HG02678 (cell line): ENCODE measurements at regions not wholly inside any gene's neighbourhood (a gene's known extent, or its start where the extent isn't known, plus 50 kb on each side); places are given as distances from the start of the nearest gene placed in this dataset.
"Not testable (repeated sequence)": the region's sequence is repeated elsewhere in the genome, so short reads cannot be mapped to it uniquely, and the experiment has no call there.

Source experiments
- ATAC-seq: cut with Tn5 transposase; IDR thresholded peaks from one replicate; pipeline ENCODE4 v1.9.1; 2021; ENCODE audit warnings: mild to moderate bottlenecking, moderate library complexity; ENCODE audit not compliant: unreplicated experiment

GRCh38 chr3:22373182-22373581 is 622.2 kb upstream of the ZNF385D start:
- ATAC-seq = no peak

GRCh38 chr3:22373827-22374226 is 622.8 kb upstream of the ZNF385D start:
- ATAC-seq = no peak

DNA sequence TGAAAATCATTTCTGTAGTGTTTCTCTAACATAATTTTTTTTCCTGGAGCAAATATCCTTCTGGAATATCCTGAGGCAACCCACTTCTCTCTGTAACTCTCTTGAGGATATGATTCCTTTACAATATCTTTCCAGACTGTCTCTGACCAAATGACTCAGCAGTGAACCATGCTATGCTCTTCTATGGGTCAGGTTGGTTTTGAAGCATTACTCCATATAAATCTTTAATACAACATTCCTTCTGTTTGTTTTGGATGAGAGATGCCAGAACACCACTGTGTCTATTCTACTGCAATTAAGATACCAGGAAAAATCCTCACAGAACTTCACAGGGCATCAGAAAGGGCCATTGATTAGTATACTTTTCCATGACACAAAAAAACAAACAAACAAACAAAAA is 626.4 kb upstream of the ZNF385D start:
- no peak for ATAC-seq

- ATAC-seq = no peak
Observed at GRCh38 chr3:22378869-22379268, 627.9 kb upstream of the ZNF385D start.

DNA sequence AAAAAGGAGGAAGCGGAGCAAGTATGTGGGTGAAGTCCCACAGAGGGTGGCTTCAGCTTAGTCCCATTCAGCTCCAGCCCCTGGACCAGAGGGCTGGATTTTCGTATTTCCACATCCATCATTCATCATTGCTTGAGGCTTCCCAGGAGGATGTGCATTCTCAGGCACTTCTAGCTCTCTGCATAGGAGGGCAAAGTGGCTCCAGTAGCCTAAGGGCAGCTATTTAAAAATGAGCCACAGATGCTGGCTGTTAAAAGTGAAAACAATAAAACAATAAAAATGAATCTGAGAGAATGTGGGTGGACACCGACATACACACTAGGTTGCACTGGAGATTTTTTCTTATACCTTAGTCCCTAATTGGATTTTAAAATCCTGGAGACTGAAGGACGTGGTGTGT is 629.2 kb upstream of the ZNF385D start:
- ATAC-seq = no peak

DNA sequence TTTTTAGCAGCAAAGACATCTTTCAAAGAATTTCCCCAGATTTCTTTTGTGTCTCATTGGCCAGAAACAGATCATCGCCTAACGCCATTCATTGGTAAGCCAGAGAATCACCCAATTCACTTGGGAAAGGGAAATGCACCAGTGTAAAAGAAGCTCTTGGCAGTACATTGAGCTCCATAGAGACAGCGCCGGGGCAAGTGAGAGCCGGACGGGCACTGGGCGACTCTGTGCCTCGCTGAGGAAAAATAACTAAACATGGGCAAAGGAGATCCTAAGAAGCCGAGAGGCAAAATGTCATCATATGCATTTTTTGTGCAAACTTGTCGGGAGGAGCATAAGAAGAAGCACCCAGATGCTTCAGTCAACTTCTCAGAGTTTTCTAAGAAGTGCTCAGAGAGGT is 630.6 kb upstream of the ZNF385D start:
- not testable (repeated sequence) for ATAC-seq

- ATAC-seq = no peak
Observed at GRCh38 chr3:22383285-22383684, 632.3 kb upstream of the ZNF385D start.

DNA sequence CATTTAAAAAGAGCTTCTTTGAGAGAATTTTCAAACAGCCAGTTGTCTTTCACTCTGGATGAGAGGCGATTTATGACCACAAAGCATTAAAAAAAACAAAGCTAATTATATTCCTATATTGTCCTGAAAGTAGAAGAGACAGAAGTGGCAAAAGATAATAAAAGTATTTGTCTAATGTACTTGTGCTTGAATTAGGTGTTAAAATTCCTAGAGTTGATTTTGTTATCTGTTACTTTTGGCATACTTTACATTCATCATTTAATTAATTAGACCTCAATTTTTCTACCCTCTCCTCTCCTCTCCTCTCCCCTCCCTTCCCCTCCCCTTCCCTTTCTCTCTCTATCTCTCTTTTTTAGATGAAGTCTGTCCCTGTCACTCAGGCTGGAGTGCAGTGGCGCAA is 635.1 kb upstream of the ZNF385D start:
- no peak for ATAC-seq

GRCh38 chr3:22392286-22392685 is 641.3 kb upstream of the ZNF385D start:
- ATAC-seq = no peak

- no peak for ATAC-seq
Observed at GRCh38 chr3:22392859-22393258, 641.8 kb upstream of the ZNF385D start.

- no peak for ATAC-seq
Observed at GRCh38 chr3:22399566-22399965, 648.6 kb upstream of the ZNF385D start.

DNA sequence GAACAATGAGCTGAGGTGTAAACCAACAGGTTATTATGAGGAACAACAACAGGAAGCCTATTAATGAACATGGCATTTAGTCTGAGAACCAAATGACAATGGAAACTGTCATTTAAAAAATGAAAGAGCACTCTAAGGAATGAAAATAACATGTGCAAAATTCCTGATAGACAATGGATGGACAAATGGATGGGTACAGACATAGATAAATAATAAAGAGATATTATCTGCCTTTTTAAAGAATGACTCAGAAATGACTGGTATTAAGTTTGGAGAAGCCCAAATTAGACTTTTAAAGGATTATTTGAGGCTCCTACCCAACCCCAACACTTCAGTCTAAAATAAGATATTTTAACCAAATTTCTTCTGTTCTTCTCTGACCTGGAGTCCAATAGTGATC is 650.5 kb upstream of the ZNF385D start:
- no peak for ATAC-seq

DNA sequence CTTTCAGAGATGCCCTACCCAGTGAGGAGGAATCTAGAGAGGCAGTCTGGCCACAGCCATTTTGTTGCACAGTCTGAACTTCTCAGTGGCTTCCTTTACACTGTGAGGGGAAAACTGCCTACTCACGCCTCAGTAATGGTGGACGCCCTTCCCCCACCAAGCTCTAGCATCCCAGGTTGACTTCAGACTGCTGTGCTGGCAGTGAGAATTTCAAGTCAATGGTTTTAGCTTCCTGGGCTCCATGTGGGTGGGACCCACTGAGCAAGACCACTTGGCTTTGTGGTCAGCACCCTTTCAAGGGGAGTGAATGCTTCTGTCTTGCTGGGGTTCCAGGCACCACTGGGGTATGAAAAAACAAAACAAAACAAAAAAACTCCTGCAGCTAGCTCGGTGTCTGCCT is 663.2 kb upstream of the ZNF385D start:
- no peak for ATAC-seq

- ATAC-seq = not testable (repeated sequence)
Observed at GRCh38 chr3:22416838-22417446, 665.9 kb upstream of the ZNF385D start.

GRCh38 chr3:22419261-22419660 is 668.3 kb upstream of the ZNF385D start:
- no peak for ATAC-seq

- no peak for ATAC-seq
Observed at GRCh38 chr3:22421589-22421988, 670.6 kb upstream of the ZNF385D start.

DNA sequence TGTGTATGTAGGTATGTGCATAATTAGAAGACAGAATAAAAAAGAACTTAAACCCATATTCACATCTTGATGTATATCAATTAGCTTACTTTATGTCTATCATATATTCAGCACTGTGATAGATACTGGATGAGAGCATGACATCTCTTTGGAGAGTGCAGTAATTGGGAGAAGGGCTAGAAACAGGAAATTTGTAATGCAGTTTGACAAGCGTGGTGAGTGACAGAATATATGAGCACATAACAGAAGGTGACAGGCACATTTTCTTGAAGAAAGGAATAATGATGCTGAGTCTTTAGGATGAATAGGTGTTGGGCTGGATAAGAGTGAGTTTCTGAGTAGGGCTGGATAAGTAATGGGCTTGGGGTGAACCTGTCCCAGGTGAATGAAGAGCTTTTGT is 680.3 kb upstream of the ZNF385D start:
- no peak for ATAC-seq

- ATAC-seq = no peak
Observed at GRCh38 chr3:22439626-22440025, 688.6 kb upstream of the ZNF385D start.

DNA sequence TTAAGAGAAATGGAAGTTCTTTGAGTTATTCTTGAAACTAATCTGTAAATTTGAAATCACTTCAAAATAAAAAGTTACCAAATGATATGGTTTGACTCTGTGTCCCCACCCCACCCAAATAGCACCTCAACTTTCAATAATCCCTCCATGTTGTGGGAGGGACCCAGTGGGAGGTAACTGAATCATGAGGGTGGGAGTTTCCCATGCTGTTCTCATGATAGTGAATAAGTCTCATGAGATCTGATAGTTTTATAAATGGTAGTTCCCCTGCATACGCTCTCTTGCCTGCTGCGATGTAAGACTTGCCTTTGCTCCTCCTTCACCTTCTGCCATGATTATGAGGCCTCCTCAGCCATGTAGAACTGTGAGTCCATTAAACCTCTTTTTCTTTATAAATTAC is 690.7 kb upstream of the ZNF385D start:
- no peak for ATAC-seq

DNA sequence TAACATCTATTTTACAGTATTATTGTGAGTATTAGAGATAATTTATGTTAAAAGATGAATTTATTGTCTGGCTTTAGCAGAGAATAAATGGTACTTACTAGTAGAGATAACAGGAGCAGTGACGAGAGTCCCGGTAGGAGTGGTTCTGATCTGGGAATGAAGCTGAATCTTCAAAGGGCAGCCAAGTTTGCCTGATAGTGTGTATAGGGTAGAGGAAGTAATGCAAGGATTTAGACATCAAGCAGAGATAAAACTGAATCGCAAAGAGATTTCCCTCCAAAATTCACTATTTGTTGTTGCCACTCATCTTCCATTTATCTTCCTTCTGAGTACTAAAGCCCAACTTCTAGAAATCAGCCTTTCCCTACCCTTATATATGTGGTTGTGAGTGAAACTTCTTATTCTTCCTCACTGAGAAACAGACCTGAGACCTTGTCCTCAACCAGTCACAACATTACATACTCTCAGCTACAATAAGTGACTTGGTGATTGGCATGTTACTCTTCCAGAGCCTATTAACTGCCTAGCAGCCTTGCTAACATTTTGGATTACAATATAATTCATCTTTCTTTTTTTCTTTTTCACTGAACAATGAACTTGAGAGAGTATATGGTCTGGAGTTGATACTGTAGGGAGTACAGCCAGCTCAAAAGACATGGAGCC is 692.7 kb upstream of the ZNF385D start:
- no peak for ATAC-seq

GRCh38 chr3:22445336-22445735 is 694.3 kb upstream of the ZNF385D start:
- not testable (repeated sequence) for ATAC-seq

DNA sequence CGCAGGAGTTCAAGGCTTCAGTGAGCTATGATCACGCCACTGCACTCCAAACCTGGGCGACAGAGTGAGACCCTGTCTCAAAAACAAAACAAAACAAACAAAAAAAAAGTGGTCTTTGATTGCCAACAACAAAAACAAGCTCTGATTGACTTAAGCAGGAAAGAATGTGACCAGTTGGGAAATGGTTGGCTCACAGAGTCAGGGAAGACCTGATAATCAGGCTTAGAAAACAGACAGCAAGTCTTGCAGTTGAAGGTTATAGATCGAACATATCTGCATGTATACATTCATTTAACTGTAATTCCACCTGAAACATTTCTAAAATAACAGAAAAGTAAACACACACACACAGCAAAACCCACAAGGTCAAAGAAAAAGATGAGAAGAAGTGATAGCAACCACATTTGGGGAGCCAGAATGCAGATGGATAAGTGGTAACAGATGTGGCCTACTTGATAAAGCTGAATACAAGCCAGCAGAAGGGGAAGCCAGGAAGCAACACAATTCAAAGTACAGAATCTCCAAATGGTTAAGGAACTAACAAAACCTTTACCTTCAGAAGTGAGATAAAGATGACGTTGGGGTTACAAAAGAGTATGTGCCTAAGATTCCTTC is 699.9 kb upstream of the ZNF385D start:
- no peak for ATAC-seq
